ENCODE measurements at regions not wholly inside any gene's neighbourhood (a gene's known extent, or its start where the extent isn't known, plus 50 kb on each side); places are given as distances from the start of the nearest gene placed in this dataset.
"Not testable (repeated sequence)": the region's sequence is repeated elsewhere in the genome, so short reads cannot be mapped to it uniquely, and the experiment has no call there.

DNA sequence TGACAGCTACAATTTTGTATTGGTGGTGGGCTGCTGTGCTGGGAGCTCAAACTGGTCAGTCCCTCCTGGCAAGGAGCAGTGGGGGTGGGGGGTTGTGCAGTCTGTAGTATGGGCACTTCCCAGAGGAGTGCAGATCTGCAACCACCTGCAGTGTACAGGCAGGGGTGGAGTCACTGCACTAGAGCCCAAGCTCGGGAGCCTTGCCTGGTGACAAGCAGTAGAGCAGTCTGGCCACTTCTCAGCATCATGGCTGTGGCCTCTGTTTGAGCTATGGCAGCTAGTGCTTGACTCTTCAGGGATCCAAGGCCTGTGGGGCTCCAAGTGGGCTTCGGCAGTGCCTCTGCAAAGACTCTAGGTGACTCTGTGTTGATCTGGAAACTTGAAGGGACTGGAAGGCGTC, 585.1 kb upstream of the GRM3 start:
- TF ChIP-seq, protein P1, sequence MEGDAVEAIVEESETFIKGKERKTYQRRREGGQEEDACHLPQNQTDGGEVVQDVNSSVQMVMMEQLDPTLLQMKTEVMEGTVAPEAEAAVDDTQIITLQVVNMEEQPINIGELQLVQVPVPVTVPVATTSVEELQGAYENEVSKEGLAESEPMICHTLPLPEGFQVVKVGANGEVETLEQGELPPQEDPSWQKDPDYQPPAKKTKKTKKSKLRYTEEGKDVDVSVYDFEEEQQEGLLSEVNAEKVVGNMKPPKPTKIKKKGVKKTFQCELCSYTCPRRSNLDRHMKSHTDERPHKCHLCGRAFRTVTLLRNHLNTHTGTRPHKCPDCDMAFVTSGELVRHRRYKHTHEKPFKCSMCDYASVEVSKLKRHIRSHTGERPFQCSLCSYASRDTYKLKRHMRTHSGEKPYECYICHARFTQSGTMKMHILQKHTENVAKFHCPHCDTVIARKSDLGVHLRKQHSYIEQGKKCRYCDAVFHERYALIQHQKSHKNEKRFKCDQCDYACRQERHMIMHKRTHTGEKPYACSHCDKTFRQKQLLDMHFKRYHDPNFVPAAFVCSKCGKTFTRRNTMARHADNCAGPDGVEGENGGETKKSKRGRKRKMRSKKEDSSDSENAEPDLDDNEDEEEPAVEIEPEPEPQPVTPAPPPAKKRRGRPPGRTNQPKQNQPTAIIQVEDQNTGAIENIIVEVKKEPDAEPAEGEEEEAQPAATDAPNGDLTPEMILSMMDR (IDR thresholded peaks at IDR 0.05; ENCODE audit: low read depth, low read length, missing control alignments) = no peak
- Histone ChIP-seq H3K27me3 (replicated peaks) (no peaks in the 10 kb centered on the region), H3K4me3 (ENCODE audit: low read depth, low read length) (no peak overlapping the region), H3K36me3 (replicated peaks) (no peaks in the 10 kb centered on the region), H3K27ac (no peak overlapping the region)
- DNase-seq = no peak
- in situ Hi-C loops (cut with HindIII; ENCODE audit: low pct_ligation_motif_present, low sequenced_read_pairs) = no loop called here

DNA sequence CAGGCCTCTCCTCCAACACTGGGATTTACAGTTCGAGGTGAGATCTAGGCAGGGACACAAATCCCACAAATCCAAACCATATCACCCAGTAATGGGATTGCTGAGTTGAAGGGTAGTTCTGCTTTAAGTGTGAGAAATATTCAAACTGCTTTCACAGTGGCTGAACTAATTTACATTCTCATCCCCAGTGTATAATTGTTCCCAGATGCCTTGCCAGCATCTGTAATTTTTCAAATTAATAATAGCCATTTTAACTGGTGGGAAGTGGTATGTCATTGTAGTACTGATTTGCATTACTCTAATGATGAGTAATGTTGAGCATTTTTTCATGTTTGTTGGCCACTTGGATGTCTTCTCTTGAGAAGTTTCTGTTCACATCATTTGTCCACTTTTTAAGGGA, 592.8 kb upstream of the GRM3 start:
- TF ChIP-seq, protein P1 (IDR thresholded peaks at IDR 0.05; ENCODE audit: low read depth, low read length, missing control alignments) = no peak
- DNase-seq = no peak
- Histone ChIP-seq H3K4me3 (ENCODE audit: low read depth, low read length) (no peak overlapping the region), H3K36me3 (replicated peaks) (no peaks in the 10 kb centered on the region), H3K27ac (no peak overlapping the region), H3K27me3 (replicated peaks) (no peaks in the 10 kb centered on the region)
- in situ Hi-C loops (cut with HindIII; ENCODE audit: low pct_ligation_motif_present, low sequenced_read_pairs) = no loop called here

DNA sequence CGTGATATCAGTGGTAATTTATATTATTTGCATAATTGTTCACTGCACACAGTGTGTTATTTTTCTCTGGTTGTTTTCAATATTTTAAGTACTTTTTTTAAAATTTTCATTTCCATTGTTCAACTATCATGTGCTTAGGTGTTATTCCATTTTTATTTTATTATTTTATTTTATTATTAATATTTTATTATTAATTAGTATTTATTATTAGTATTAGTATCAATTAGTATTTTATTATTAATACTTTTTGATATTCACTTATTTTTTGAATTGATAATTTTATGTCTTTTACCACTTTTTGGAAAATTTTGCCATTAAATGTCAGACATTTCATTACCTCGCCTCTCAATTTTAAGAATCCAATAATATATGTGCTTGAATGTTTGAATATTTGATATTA, 593.8 kb upstream of the GRM3 start:
- TF ChIP-seq, protein P1 (IDR thresholded peaks at IDR 0.05; ENCODE audit: low read depth, low read length, missing control alignments) = no peak
- in situ Hi-C loops (cut with HindIII; ENCODE audit: low pct_ligation_motif_present, low sequenced_read_pairs) = no loop called here
- H3K36me3 ChIP-seq (replicated peaks) = no peaks in the 10 kb centered on the region
- no peaks in the 10 kb centered on the region for H3K27me3 ChIP-seq (replicated peaks)
- no peak for DNase-seq
- no peak overlapping the region for H3K4me3 ChIP-seq (ENCODE audit: low read depth, low read length)
- no peak overlapping the region for H3K27ac ChIP-seq

- H3K4me3 ChIP-seq (ENCODE audit: low read depth, low read length); H3K27me3 ChIP-seq (replicated peaks); in situ Hi-C loops (cut with HindIII; ENCODE audit: low pct_ligation_motif_present, low sequenced_read_pairs); DNase-seq; H3K36me3 ChIP-seq (replicated peaks); H3K27ac ChIP-seq: not testable (repeated sequence)
These were observed 598.5 kb upstream of the GRM3 start for GRCh38 chr7:86045197-86045596.

GRCh38 chr7:86025807-86026206, 617.9 kb upstream of the GRM3 start:
- TF ChIP-seq, protein P1 (IDR thresholded peaks at IDR 0.05; ENCODE audit: low read depth, low read length, missing control alignments) = no peak
- no peak overlapping the region for H3K27ac ChIP-seq
- H3K4me3 ChIP-seq (ENCODE audit: low read depth, low read length) = no peak overlapping the region
- no peaks in the 10 kb centered on the region for H3K36me3 ChIP-seq (replicated peaks)
- no peaks in the 10 kb centered on the region for H3K27me3 ChIP-seq (replicated peaks)
- no peak for DNase-seq
- in situ Hi-C loops (cut with HindIII; ENCODE audit: low pct_ligation_motif_present, low sequenced_read_pairs) = no loop called here

DNA sequence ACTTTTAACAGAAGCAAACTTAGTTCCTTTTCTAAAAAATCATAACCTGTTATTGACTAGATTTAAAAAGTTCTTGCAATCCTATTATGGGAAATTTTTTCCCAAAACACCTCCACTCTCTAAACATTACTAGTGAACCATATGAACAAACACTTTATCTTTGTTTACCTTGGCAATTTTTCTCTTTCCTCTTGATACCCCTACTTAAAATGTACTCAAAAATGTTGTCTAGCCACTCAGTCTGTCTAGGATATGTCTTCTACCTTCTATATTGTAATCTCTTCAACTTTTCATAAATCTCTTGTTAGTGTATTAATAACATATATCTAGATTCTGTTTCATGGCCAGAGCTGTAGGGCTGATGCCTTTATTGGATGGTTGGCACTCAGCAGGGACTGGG, 630.0 kb upstream of the GRM3 start:
- Histone ChIP-seq H3K27me3 (replicated peaks) (no peaks in the 10 kb centered on the region), H3K4me3 (ENCODE audit: low read depth, low read length) (no peak overlapping the region), H3K27ac (no peak overlapping the region), H3K36me3 (replicated peaks) (no peaks in the 10 kb centered on the region)
- no peak for DNase-seq
- in situ Hi-C loops (cut with HindIII; ENCODE audit: low pct_ligation_motif_present, low sequenced_read_pairs) = no loop called here
- TF ChIP-seq, protein P1 (IDR thresholded peaks at IDR 0.05; ENCODE audit: low read depth, low read length, missing control alignments) = no peak
